Activated T-cell treated with anti-CD3 and anti-CD28 coated beads, Interleukin-2, amount 50 U/mL, for 72 hours (primary cell): ENCODE measurements at regions not wholly inside any gene's neighbourhood (a gene's known extent, or its start where the extent isn't known, plus 50 kb on each side); places are given as distances from the start of the nearest gene placed in this dataset.
A peak's percentile ranks its signal among the peaks of the same experiment; 100 is the strongest.

Experiments
- ATAC-seq, 2 donors: fragments of 150-1000 bp; cut with Tn5 transposase; replicated peaks in 1 of 2; 2 replicates each; pipeline ENCODE4 v1.10.0; 2021; ENCODE audit warnings: moderate library complexity in 2 of 2, mild to moderate bottlenecking in 1 of 2
- DNase-seq, 2 donors: peaks; one replicate each; pipeline ENCODE4 v3.0.0; 2021 to 2022; ENCODE audit warnings: mixed read lengths in 1 of 2
- H3K27ac Mint-ChIP-seq: one replicate; pipeline ENCODE4 v1.8.0; 2022; ENCODE audit warnings: mild to moderate bottlenecking, moderate library complexity, mixed read lengths
- H3K27me3 Mint-ChIP-seq: one replicate; pipeline ENCODE4 v1.8.0; 2022; ENCODE audit warnings: low read depth, mixed read lengths
- H3K36me3 Mint-ChIP-seq, 2 donors: one replicate each; pipeline ENCODE4 v1.8.0; 2022; ENCODE audit warnings: mixed read lengths in 2 of 2, mild to moderate bottlenecking in 1 of 2; ENCODE audit not compliant: insufficient read depth in 2 of 2
- H3K4me1 Mint-ChIP-seq: one replicate; pipeline ENCODE4 v1.8.0; 2022; ENCODE audit warnings: low read depth, mixed read lengths
- H3K4me3 Mint-ChIP-seq, 2 donors: one replicate each; pipeline ENCODE4 v1.8.0; 2022; ENCODE audit warnings: mild to moderate bottlenecking in 2 of 2, mixed read lengths in 2 of 2, moderate library complexity in 2 of 2
- H3K9me3 Mint-ChIP-seq, 2 donors: one replicate each; pipeline ENCODE4 v1.8.0; 2022; ENCODE audit warnings: mixed read lengths in 2 of 2

DNA sequence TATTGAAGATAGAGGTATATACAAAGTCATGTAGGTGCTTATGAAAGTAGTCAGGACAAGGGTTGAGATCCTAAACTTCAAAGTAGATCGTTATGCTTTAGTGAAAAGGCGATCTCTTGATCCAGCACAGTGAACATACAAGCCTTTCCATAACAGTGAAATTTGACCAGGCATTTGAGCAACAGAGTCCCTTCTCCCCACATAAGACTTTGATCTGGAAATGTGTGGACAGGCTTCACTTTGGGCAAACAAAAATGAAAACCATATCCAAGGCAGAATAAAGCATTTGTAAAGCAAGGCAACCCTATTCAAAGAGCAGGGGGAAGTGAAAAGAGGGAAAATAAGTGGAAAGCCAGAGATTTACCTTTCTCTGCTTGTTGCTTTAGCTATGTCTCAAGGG lies 311.9 kb upstream of the SORCS1 start:
- Mint-ChIP-seq H3K4me1 (no peaks in the 10 kb centered on the region), H3K27ac (no peak overlapping the region), H3K36me3 (no peaks in the 10 kb centered on the region), H3K27me3 (no peaks in the 10 kb centered on the region), H3K9me3 (peaks cover 4 to 5% of the 10 kb centered on the region in 2 donors), H3K4me3 (no peak overlapping the region)
- no peak for ATAC-seq
- no peak for DNase-seq

DNA sequence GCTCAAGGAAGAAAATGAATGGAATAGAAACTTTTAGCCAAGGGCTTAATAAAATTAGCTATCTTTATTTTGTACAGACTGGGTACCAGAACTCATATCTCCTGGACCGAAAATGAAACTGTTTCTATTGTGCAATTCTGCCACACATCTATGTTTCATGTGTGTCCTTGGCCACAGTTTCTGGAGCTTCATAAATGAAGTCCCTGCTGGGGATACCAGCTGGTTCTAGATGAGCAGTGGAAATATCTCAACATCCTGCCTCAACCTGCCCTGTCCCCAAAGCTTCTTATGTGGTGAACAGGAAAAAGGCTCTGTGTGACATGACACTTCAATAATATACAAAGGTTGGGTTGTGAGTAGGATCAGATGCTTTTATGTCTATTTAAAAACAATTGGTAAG lies 310.1 kb upstream of the SORCS1 start:
- no peaks in the 10 kb centered on the region for H3K4me1 Mint-ChIP-seq
- DNase-seq, result no peak
- peaks cover 0 to 2% of the 10 kb centered on the region in 2 donors for H3K36me3 Mint-ChIP-seq
- H3K9me3 Mint-ChIP-seq, result peaks cover 5 to 7% of the 10 kb centered on the region in 2 donors
- H3K27ac Mint-ChIP-seq, result no peak overlapping the region
- no peak for ATAC-seq
- H3K27me3 Mint-ChIP-seq, result no peaks in the 10 kb centered on the region
- no peak overlapping the region for H3K4me3 Mint-ChIP-seq

DNA sequence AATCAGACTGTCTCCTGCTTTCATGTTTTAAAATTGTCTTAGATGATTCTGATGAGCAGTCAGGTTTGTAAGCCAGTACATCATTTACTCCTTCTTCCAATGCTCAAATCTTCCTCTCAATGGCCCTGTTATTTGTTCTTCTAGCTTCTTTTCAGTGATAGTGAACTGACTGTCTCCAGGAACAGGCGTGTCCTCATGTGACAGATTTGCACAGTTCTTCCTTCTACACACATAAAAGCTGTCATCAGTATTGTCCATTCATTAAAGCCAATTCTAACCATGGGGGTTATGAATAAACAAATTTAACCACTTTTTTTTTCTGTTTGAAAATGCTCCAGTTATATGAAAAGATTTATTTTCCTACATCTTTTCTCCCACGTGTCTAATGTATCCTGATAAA lies 308.7 kb upstream of the SORCS1 start:
- no peak for DNase-seq
- Mint-ChIP-seq H3K27me3 (no peaks in the 10 kb centered on the region), H3K9me3 (peaks cover 5 to 7% of the 10 kb centered on the region in 2 donors), H3K4me1 (no peaks in the 10 kb centered on the region), H3K36me3 (peaks cover 0 to 2% of the 10 kb centered on the region in 2 donors), H3K27ac (no peak overlapping the region), H3K4me3 (no peak overlapping the region)
- ATAC-seq, result no peak

DNA sequence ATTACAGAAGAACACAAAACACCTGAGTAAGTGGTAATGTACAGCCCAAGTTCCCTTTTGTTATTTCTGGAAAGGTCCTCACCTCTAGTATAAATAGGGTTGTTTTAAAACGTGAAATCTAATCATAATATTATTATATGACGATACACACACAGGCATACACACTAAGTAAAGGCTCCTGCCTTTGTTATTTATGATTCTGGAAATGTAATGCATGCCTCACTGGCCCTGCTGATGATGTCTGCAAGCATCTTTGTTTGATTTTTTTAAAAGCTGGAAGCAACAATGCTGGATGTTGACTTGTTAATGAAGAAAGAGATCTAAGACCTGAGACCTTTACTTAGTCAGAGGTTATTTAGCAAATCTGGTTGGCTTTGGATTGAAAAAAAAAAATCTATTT lies 307.4 kb upstream of the SORCS1 start:
- no peak for DNase-seq
- H3K27ac Mint-ChIP-seq, result no peak overlapping the region
- peaks cover 0 to 2% of the 10 kb centered on the region in 2 donors for H3K36me3 Mint-ChIP-seq
- no peak for ATAC-seq
- no peaks in the 10 kb centered on the region for H3K27me3 Mint-ChIP-seq
- H3K9me3 Mint-ChIP-seq, result peaks cover 5 to 7% of the 10 kb centered on the region in 2 donors
- H3K4me1 Mint-ChIP-seq, result no peaks in the 10 kb centered on the region
- no peak overlapping the region for H3K4me3 Mint-ChIP-seq

DNA sequence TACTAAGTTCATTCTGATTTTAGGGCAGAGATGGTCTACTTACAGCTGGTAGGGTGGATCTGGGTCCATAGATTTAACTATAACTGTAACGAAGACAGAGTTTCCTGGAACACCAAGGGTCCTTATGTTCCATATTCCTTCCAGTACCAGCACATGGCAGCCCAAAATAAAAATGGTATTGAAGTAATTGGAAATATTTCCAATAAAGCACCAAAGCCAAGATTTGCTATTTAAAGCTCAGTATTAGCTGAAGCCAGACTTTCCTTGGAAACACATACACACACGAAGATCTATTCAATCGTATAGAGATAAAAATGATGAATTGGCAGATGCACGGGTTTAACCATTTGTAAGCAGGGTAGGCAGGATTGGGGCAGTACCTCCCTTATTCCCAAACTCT lies 289.1 kb upstream of the SORCS1 start:
- Mint-ChIP-seq H3K4me1 (no peaks in the 10 kb centered on the region), H3K36me3 (no peaks in the 10 kb centered on the region), H3K9me3 (peaks cover 6% of the 10 kb centered on the region in 2 donors), H3K27me3 (no peaks in the 10 kb centered on the region), H3K4me3 (no peak overlapping the region), H3K27ac (no peak overlapping the region)
- ATAC-seq (no peak), DNase-seq (no peak)

DNA sequence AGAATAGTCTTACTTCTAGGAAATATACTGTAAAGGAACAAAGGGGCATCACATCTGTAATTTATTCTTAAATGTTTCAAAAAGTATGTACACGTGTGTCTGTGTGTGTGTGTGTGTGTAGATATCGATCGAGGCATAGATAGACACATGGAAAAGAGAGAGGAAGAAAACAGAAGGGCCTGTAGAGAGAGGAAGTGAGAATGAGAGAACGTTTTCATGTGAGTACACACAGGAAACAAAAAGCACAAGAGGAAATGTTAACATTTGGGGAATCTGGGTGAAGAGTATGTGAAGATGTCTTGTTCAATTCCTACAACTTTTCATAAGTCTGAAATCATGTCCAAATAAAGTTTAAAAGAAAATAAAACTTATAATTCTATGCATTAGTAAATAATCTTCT lies 286.5 kb upstream of the SORCS1 start:
- no peaks in the 10 kb centered on the region for H3K36me3 Mint-ChIP-seq

DNA sequence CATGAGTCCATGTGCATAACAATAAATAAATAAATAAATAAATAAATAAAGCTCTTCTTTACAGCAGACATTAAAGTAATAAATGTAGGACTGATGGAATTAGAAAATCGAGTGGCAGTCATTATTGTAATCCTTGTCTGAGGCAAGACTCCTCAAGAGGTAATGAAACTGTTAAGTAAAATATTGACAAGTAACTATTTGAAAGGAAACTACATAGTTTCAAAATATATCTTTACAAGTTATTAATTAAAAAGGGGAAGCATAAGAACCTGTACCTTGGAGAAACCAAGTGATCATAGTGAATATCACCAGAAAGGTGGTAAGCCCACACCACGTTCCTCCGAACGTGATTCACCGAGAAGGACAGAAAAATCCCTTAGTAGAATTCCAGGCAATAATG lies 285.6 kb upstream of the SORCS1 start:
- Mint-ChIP-seq H3K27me3 (no peaks in the 10 kb centered on the region), H3K36me3 (no peaks in the 10 kb centered on the region), H3K4me3 (no peak overlapping the region), H3K9me3 (peaks cover 7 to 12% of the 10 kb centered on the region in 2 donors), H3K4me1 (no peaks in the 10 kb centered on the region), H3K27ac (no peak overlapping the region)
- ATAC-seq, result no peak
- no peak for DNase-seq

More for the DNA sequence above, 286.5 kb upstream of the SORCS1 start:
- no peaks in the 10 kb centered on the region for H3K27me3 Mint-ChIP-seq
- ATAC-seq (no peak), DNase-seq (no peak)
- no peak overlapping the region for H3K27ac Mint-ChIP-seq
- no peak overlapping the region for H3K4me3 Mint-ChIP-seq
- no peaks in the 10 kb centered on the region for H3K4me1 Mint-ChIP-seq
- peaks cover 6 to 9% of the 10 kb centered on the region in 2 donors for H3K9me3 Mint-ChIP-seq

DNA sequence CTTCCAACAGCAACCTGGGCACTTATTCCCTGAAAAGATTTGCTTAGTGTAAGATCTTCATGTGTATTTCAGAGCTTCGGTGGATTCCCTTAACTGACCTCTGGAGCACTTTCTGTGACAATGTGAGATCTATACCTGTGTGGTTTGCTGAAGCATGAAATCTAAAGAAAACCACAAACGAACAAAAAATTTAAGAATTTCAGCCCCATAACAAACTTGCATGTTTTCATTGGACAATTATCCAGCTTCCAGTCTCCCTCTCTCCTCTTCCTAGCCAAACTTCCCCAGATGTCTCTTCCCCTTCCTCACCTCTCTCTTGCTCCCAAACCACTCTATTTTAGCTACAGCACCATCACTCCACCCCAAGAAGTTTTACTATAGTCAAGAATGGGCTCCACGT lies 279.9 kb upstream of the SORCS1 start:
- Mint-ChIP-seq H3K27ac (no peak overlapping the region), H3K36me3 (peaks cover 0 to 1% of the 10 kb centered on the region in 2 donors), H3K27me3 (no peaks in the 10 kb centered on the region), H3K9me3 (peaks cover 14 to 18% of the 10 kb centered on the region in 2 donors), H3K4me1 (no peaks in the 10 kb centered on the region), H3K4me3 (no peak overlapping the region)
- no peak for ATAC-seq
- no peak for DNase-seq

DNA sequence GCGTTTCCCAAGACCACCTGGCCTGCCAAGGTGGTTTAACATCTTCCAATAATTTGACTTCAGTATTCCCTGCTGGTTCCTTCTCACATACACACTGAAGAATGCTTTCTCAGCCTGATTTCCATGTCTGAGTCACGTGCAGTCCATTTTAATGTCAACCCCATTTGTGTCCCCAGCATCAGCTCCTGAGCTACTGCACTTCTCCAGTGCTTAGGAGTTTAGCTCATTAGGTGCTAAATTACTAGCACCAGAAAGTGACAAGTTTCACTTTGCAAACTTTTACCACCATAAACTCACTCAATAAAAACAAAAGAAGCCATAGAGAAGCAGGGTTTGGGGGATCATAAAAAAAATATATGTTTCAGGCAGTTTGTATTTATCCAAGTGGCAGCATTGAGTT lies 279.3 kb upstream of the SORCS1 start:
- peaks cover 0 to 1% of the 10 kb centered on the region in 2 donors for H3K36me3 Mint-ChIP-seq
- peaks cover 14 to 16% of the 10 kb centered on the region in 2 donors for H3K9me3 Mint-ChIP-seq
- no peak for DNase-seq
- H3K4me3 Mint-ChIP-seq, result no peak overlapping the region
- no peaks in the 10 kb centered on the region for H3K27me3 Mint-ChIP-seq
- no peak overlapping the region for H3K27ac Mint-ChIP-seq
- no peaks in the 10 kb centered on the region for H3K4me1 Mint-ChIP-seq
- no peak for ATAC-seq

DNA sequence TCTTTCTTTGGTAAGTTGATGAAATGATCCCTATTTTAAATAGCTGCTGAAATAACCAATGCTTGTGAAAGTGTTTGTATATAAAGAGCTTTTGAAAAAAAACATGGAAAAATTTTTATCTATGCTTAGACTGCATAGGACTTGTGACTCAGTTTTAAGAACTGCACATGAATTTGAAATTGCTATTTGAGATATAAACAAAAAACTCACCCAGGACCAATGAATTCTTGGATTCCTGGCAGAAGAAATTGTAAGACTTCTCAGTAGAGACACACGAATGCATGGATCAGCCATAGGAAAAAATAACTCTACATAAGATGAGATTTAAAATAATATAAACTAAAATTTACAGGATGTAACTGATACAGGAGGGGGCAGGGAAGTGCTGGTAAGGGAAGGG lies 278.8 kb upstream of the SORCS1 start:
- Mint-ChIP-seq H3K9me3 (peaks cover 14 to 16% of the 10 kb centered on the region in 2 donors), H3K4me1 (no peaks in the 10 kb centered on the region), H3K27ac (no peak overlapping the region)

DNA sequence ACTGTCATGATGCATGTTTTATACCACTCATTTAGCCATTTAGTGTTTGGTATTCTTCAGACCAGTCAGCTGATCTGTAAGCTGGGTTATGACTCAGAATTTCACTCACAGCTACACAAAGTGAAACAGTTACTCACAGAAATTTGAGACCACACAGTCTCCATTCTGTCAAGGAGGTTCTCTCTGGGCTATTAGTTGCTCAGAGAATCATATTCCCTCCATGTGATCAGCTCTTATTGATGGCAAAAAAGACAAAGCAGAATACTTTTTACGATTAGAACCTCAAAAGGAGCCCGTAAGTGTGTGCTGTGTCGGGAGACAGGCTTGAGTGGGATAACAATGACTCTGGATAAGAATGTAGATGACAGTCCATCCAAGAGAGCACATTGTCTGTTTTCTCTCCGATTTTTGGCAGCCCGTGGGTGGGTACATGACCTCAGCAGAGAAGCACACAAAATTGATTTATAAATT lies 277.6 kb upstream of the SORCS1 start:
- no peak for DNase-seq
- H3K36me3 Mint-ChIP-seq, result peaks cover 0 to 1% of the 10 kb centered on the region in 2 donors
- no peaks in the 10 kb centered on the region for H3K27me3 Mint-ChIP-seq
- H3K9me3 Mint-ChIP-seq, result peaks cover 15 to 16% of the 10 kb centered on the region in 2 donors
- peak in 1 of 2 donors; percentile 35 for ATAC-seq
- no peak overlapping the region for H3K27ac Mint-ChIP-seq
- no peak overlapping the region for H3K4me3 Mint-ChIP-seq
- H3K4me1 Mint-ChIP-seq, result no peaks in the 10 kb centered on the region

More for the DNA sequence above, 278.8 kb upstream of the SORCS1 start:
- DNase-seq (no peak), ATAC-seq (no peak)
- H3K4me3 Mint-ChIP-seq, result no peak overlapping the region
- peaks cover 0 to 1% of the 10 kb centered on the region in 2 donors for H3K36me3 Mint-ChIP-seq
- no peaks in the 10 kb centered on the region for H3K27me3 Mint-ChIP-seq

DNA sequence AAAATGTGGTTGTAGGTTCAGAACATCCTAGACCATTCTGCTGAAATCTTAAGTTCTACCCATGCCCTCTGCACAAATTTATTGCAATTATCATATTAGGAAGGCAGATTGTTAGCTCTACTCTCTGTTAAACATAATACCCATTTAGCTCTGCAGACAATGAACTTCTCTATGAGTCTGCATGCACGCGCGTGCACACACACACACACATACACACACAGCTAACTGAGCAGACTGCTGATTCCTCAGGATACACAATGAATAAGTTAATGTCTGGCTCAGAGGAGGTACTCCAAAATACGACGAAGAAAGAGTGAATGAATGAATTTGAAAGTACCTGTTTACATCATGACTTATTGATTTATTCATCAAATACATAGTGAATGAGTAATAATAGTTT lies 276.2 kb upstream of the SORCS1 start:
- peaks cover 16 to 21% of the 10 kb centered on the region in 2 donors for H3K9me3 Mint-ChIP-seq
- H3K4me3 Mint-ChIP-seq, result no peak overlapping the region
- H3K27me3 Mint-ChIP-seq, result no peaks in the 10 kb centered on the region
- no peak for ATAC-seq
- peaks cover 0 to 1% of the 10 kb centered on the region in 2 donors for H3K36me3 Mint-ChIP-seq
- H3K4me1 Mint-ChIP-seq, result no peaks in the 10 kb centered on the region
- H3K27ac Mint-ChIP-seq, result no peak overlapping the region
- DNase-seq, result no peak

DNA sequence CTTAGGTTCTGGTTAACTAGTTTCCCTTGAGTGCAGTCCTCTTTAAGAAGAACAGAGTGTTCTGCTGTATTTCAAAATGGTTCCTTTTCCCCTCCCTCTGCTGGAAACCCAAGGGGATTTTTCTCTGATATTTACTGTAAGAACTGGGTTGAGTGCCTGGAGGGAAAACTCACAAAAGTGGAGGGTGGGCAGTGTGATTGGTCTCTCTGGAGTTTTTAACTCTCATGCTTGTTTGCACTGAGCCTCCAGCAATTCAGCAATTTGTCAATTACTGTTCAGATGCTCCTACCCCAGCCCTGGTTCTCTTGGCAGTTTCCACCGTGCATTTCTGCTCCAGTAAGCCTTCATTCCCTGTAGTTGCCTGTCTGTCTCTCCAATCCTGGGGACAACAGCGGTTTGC lies 273.4 kb upstream of the SORCS1 start:
- DNase-seq, result no peak
- no peak for ATAC-seq
- Mint-ChIP-seq H3K27me3 (no peaks in the 10 kb centered on the region), H3K9me3 (peaks cover 10 to 12% of the 10 kb centered on the region in 2 donors), H3K36me3 (peaks cover 0 to 1% of the 10 kb centered on the region in 2 donors), H3K4me1 (no peaks in the 10 kb centered on the region), H3K27ac (no peak overlapping the region), H3K4me3 (no peak overlapping the region)

DNA sequence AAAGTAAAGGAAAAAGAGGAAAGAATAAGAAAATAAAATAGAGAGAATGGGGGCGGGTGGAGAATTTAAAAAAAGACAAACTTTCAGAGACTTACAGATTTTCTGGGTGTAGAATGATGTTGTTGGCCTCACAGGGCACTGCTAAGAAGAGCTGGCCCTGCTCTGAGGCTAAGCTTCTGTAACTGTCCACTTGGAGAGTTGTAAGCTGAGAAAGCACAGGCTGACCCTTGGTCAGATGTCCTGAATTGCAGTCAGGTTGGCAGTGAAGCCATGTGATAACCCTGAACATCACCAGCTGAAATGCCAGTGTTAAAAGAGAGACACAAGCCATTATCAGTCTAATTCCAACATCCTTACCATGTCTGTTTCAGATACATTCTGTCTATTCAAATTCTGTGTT lies 272.1 kb upstream of the SORCS1 start:
- ATAC-seq, result no peak
- Mint-ChIP-seq H3K4me3 (no peak overlapping the region), H3K9me3 (peaks cover 10 to 12% of the 10 kb centered on the region in 2 donors), H3K27me3 (no peaks in the 10 kb centered on the region), H3K4me1 (no peaks in the 10 kb centered on the region), H3K36me3 (peaks cover 0 to 1% of the 10 kb centered on the region in 2 donors), H3K27ac (no peak overlapping the region)
- DNase-seq, result no peak
